ENCODE measurements at regions not wholly inside any gene's neighbourhood (a gene's known extent, or its start where the extent isn't known, plus 50 kb on each side); places are given as distances from the start of the nearest gene placed in this dataset.

DNA sequence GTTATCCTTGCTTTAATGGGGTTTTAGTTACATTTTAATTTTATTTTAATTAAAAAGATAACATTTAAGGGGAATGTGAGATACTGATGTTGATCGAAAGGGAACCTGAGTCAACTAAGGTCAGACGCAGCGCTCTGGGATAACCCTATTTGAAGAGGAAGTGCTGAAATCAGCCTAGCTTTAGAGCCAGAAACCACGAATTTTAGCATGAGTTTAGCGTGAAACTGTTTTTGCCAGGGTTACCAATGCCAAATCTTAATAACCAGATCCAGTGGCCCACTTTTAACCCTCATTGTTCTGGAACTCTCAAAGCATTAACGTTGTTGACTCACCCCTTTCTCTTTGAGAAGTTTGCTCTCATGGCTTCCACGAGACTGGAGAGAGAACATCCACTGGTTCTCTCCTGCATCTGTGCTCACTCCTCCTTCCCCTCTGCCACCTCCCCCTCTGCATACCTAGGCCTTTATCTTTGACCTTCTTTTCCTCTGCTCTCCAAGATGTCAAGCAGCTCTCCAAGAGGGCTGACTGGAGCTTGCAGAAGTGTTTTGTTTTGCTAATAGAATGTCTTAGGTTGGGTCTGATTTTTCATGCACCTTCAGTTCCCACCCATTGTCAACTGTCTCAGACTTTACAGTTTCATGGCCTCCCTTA, 198.3 kb upstream of the CELF2 start:
- intact Hi-C loops (cut with micrococcal nuclease), result no loop called here
- CTCF ChIA-PET, result no interaction called here
- Mint-ChIP-seq H3K4me3 (no peak overlapping the region), H3K9me3 (no peaks in the 10 kb centered on the region), H3K4me1 (ENCODE audit: low read depth) (no peaks in the 10 kb centered on the region), H3K27ac (no peak overlapping the region), H3K27me3 (peaks cover 9% of the 10 kb centered on the region), H3K36me3 (ENCODE audit: low read depth) (no peaks in the 10 kb centered on the region)
- no peak for TF ChIP-seq CTCF (IDR thresholded peaks at IDR 0.05)
- ATAC-seq (no peak), DNase-seq (no peak)
- POLR2A ChIA-PET, result no interaction called here

DNA sequence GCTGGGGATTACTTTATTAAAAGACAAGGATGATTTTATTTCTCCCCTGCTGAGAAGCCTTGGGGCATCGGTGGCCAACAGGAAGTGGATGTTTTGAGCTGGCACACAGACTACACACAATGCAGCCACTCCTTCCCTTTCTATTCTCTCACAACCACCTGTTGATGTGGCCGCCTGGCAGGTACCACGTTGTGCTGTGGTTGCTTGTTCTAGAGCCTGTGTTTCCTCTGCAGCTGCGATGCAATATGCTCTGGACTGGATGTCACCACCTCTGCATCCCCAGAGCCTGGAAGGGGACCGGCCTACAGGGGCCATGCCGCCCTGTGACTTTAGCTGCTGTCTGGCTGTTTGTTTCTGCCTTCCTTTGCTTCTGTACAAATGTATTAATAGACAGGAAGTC, 195.7 kb upstream of the CELF2 start:
- intact Hi-C loops (cut with micrococcal nuclease), result no loop called here

GRCh38 chr10:10824591-10825148, 193.0 kb upstream of the CELF2 start:
- DNase-seq, result no peak
- intact Hi-C loops (cut with micrococcal nuclease), result no loop called here
- CTCF ChIA-PET, result interaction anchor here (1.9 kb wide), 1 partner anchor 10 kb away, joined by 5 read pairs; no protein-coding TSS in a partner anchor

More for the DNA sequence above, 195.7 kb upstream of the CELF2 start:
- Mint-ChIP-seq H3K36me3 (ENCODE audit: low read depth) (no peaks in the 10 kb centered on the region), H3K4me1 (ENCODE audit: low read depth) (no peaks in the 10 kb centered on the region), H3K27me3 (peaks cover 12% of the 10 kb centered on the region), H3K4me3 (no peak overlapping the region), H3K27ac (no peak overlapping the region), H3K9me3 (no peaks in the 10 kb centered on the region)
- DNase-seq, result no peak
- no peak for TF ChIP-seq CTCF (IDR thresholded peaks at IDR 0.05)
- POLR2A ChIA-PET, result no interaction called here
- no peak for ATAC-seq
- CTCF ChIA-PET, result no interaction called here

DNA sequence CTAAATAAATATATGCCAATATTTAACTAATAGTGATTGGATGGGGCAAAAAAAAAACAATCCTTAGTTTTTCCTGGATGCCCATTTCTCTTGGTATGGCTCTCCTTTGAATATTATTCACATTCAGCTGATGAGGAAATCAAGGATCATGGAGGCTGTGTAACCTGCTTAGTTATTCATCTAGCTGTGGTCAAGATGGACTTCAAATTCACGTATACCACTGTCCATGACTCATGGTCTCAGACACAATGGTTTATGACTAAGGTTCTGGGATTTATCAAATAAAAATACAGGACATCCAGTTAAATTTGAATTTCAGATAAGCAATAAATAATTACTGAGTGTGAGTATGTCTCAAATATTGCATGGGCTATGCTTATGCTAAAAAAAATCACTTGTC, 191.5 kb upstream of the CELF2 start:
- CTCF ChIA-PET, result interaction anchor here (1.1 kb wide), 1 partner anchor 18 kb away, joined by 4 read pairs; no protein-coding TSS in a partner anchor
- H3K9me3 Mint-ChIP-seq, result no peaks in the 10 kb centered on the region
- H3K36me3 Mint-ChIP-seq (ENCODE audit: low read depth), result no peaks in the 10 kb centered on the region
- no peaks in the 10 kb centered on the region for H3K4me1 Mint-ChIP-seq (ENCODE audit: low read depth)
- no peak for TF ChIP-seq CTCF (IDR thresholded peaks at IDR 0.05)
- DNase-seq (no peak), ATAC-seq (no peak)
- H3K4me3 Mint-ChIP-seq, result no peak overlapping the region
- H3K27ac Mint-ChIP-seq, result no peak overlapping the region
- intact Hi-C loops (cut with micrococcal nuclease), result no loop called here
- H3K27me3 Mint-ChIP-seq, result peaks cover 10% of the 10 kb centered on the region
- POLR2A ChIA-PET, result no interaction called here

More at GRCh38 chr10:10824591-10825148, 193.0 kb upstream of the CELF2 start:
- peaks cover 16% of the 10 kb centered on the region for H3K27me3 Mint-ChIP-seq
- ATAC-seq, result no peak
- H3K36me3 Mint-ChIP-seq (ENCODE audit: low read depth), result no peaks in the 10 kb centered on the region
- no peaks in the 10 kb centered on the region for H3K4me1 Mint-ChIP-seq (ENCODE audit: low read depth)
- no peaks in the 10 kb centered on the region for H3K9me3 Mint-ChIP-seq
- H3K4me3 Mint-ChIP-seq, result no peak overlapping the region
- no peak overlapping the region for H3K27ac Mint-ChIP-seq
- POLR2A ChIA-PET, result no interaction called here
- no peak for TF ChIP-seq CTCF (IDR thresholded peaks at IDR 0.05)

DNA sequence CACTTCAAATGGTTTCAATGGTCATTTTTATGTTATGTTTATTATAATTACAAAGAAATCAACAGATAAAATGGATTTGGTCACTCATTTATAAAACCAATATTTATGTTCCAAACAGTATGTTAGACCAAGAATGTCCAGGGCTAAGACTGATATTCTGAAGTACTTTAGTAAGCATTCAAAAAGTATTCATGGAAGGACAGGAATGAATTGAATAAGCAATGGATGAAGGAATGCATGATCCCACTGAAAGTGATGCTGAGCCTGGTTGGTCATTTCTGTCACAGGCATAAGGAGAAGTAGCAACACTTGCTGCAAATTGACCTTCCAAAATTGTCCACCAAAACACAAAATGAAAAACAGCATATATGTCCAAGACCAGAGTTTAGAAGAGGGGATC, 189.0 kb upstream of the CELF2 start:
- Mint-ChIP-seq H3K9me3 (no peaks in the 10 kb centered on the region), H3K27ac (no peak overlapping the region), H3K4me1 (ENCODE audit: low read depth) (no peaks in the 10 kb centered on the region), H3K27me3 (peaks cover 9% of the 10 kb centered on the region), H3K36me3 (ENCODE audit: low read depth) (no peaks in the 10 kb centered on the region), H3K4me3 (no peak overlapping the region)
- DNase-seq, result no peak
- intact Hi-C loops (cut with micrococcal nuclease), result no loop called here
- POLR2A ChIA-PET, result no interaction called here
- CTCF ChIA-PET, result no interaction called here
- no peak for ATAC-seq
- TF ChIP-seq CTCF (IDR thresholded peaks at IDR 0.05), result no peak

Data from activated CD8-positive, alpha-beta T cell treated with anti-CD3 and anti-CD28 coated beads for 36 hours (primary cell).